ENCODE measurements at regions not wholly inside any gene's neighbourhood (a gene's known extent, or its start where the extent isn't known, plus 50 kb on each side); places are given as distances from the start of the nearest gene placed in this dataset.

DNA sequence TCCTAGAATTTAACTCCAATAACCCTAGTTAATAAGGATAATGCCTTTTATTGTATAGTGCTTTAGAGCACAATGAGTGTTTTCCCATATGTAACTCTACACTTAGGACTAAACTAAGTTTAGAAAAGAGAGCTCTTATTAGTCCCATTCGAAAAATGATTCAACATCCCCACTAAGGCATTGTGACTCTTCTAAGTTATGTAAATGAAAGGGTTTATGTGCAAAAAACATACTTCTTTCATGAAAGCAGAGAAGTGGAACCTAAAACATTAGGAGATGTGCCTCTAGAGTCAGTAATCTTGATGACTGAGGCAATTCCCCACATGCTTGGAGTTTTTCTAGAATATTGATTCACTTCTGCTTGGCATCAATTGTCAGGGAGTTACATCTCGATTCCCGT is 344.1 kb upstream of the ZNF717 start:
- TF ChIP-seq, protein P1, sequence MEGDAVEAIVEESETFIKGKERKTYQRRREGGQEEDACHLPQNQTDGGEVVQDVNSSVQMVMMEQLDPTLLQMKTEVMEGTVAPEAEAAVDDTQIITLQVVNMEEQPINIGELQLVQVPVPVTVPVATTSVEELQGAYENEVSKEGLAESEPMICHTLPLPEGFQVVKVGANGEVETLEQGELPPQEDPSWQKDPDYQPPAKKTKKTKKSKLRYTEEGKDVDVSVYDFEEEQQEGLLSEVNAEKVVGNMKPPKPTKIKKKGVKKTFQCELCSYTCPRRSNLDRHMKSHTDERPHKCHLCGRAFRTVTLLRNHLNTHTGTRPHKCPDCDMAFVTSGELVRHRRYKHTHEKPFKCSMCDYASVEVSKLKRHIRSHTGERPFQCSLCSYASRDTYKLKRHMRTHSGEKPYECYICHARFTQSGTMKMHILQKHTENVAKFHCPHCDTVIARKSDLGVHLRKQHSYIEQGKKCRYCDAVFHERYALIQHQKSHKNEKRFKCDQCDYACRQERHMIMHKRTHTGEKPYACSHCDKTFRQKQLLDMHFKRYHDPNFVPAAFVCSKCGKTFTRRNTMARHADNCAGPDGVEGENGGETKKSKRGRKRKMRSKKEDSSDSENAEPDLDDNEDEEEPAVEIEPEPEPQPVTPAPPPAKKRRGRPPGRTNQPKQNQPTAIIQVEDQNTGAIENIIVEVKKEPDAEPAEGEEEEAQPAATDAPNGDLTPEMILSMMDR (IDR thresholded peaks at IDR 0.05), result no peak
- no peak for TF ChIP-seq POLR2A (IDR thresholded peaks at IDR 0.05)

Measured in Peyer's patch (tissue), 4 donors.